ENCODE measurements at regions not wholly inside any gene's neighbourhood (a gene's known extent, or its start where the extent isn't known, plus 50 kb on each side); places are given as distances from the start of the nearest gene placed in this dataset.
"Not testable (repeated sequence)": the region's sequence is repeated elsewhere in the genome, so short reads cannot be mapped to it uniquely, and the experiment has no call there.

DNA sequence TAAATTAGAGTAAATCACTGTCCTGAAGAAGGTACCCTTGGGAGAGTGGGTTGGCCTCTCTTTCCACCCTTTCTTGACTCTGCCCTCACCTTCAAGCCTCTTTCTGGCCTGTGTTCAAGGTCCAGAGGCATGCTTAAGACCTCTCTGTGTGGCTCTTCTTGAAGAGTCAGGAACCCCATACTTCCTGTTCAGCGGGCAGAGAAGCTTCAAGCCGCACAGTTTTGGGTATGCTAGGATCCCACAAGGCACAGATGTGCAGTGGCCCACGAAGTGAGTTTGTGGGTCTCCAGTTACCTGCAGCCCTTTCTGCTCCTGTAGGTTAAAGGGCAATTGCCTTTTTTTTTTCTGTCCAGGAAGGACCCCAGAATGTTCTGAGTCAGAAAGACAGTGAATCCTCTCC is 113.7 kb downstream of the PPIAL4A start:
- not testable (repeated sequence) for TF ChIP-seq POLR2AphosphoS5, POLR2A, EP300 (IDR thresholded peaks at IDR 0.05)
- TF ChIP-seq, protein P1, sequence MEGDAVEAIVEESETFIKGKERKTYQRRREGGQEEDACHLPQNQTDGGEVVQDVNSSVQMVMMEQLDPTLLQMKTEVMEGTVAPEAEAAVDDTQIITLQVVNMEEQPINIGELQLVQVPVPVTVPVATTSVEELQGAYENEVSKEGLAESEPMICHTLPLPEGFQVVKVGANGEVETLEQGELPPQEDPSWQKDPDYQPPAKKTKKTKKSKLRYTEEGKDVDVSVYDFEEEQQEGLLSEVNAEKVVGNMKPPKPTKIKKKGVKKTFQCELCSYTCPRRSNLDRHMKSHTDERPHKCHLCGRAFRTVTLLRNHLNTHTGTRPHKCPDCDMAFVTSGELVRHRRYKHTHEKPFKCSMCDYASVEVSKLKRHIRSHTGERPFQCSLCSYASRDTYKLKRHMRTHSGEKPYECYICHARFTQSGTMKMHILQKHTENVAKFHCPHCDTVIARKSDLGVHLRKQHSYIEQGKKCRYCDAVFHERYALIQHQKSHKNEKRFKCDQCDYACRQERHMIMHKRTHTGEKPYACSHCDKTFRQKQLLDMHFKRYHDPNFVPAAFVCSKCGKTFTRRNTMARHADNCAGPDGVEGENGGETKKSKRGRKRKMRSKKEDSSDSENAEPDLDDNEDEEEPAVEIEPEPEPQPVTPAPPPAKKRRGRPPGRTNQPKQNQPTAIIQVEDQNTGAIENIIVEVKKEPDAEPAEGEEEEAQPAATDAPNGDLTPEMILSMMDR (IDR thresholded peaks at IDR 0.05), result not testable (repeated sequence)

Data from gastroesophageal sphincter (tissue), 3 donors.